GM12892 (cell line): ENCODE measurements at regions not wholly inside any gene's neighbourhood (a gene's known extent, or its start where the extent isn't known, plus 50 kb on each side); places are given as distances from the start of the nearest gene placed in this dataset.
"Not testable (repeated sequence)": the region's sequence is repeated elsewhere in the genome, so short reads cannot be mapped to it uniquely, and the experiment has no call there.

ENCODE experiments used
- POLR2A ChIP-seq: IDR thresholded peaks from 2 replicates; pipeline ENCODE4 v1.6.1; 2011; ENCODE audit warnings: low read depth, low read length, control low read depth
- POLR2AphosphoS5 ChIP-seq: IDR thresholded peaks from 2 replicates; pipeline ENCODE4 v1.6.1; 2011; ENCODE audit warnings: low read depth, low read length, control low read depth

GRCh38 chr9:41044930-41045329 is 83.6 kb downstream of the FOXD4L6 start:
- TF ChIP-seq POLR2A, POLR2AphosphoS5: not testable (repeated sequence)
